ENCODE measurements at regions not wholly inside any gene's neighbourhood (a gene's known extent, or its start where the extent isn't known, plus 50 kb on each side); places are given as distances from the start of the nearest gene placed in this dataset.
"Not testable (repeated sequence)": the region's sequence is repeated elsewhere in the genome, so short reads cannot be mapped to it uniquely, and the experiment has no call there.

- Mint-ChIP-seq H3K4me1 (peaks cover 0 to 3% (median 0%) of the 10 kb centered on the region in 3 donors), H3K36me3 (no peaks in the 10 kb centered on the region), H3K27me3 (peaks cover 0 to 27% of the 10 kb centered on the region in 2 donors), H3K4me3 (no peak overlapping the region), H3K9me3 (no peaks in the 10 kb centered on the region), H3K27ac (no peak overlapping the region)
- Histone ChIP-seq H3K4me3 (ENCODE audit: control insufficient read depth in 1 of 2, extremely low read depth in 1 of 2, low read length in 1 of 2) (no peak overlapping the region), H3K36me3 (ENCODE audit: control insufficient read depth in 2 of 2, extremely low read depth in 1 of 2, insufficient read depth in 1 of 2, low read length in 1 of 2) (no peaks in the 10 kb centered on the region), H3K27ac (ENCODE audit: low read length) (no peak overlapping the region), H3K27me3 (replicated peaks in 1 of 2; ENCODE audit: control insufficient read depth in 2 of 2, extremely low read depth in 1 of 2, insufficient read depth in 2 of 2, low read length in 1 of 2) (no peaks in the 10 kb centered on the region), H3K4me1 (ENCODE audit: control insufficient read depth in 1 of 2, extremely low read depth in 1 of 2, insufficient read depth in 2 of 2, low read length in 2 of 2) (no peaks in the 10 kb centered on the region), H3K9me3 (no peaks in the 10 kb centered on the region)
- CTCF ChIA-PET: interaction anchor here (0.6 to 3.0 kb wide), 5 partner anchors 99 to 793 kb away, joined by 3 to 48 read pairs (median 4); no protein-coding TSS in a partner anchor
- POLR2A ChIA-PET: interaction anchor here in 1 of 2 donors (0.6 kb wide), 1 partner anchor 221 kb away, joined by 3 read pairs; no protein-coding TSS in a partner anchor
- ATAC-seq (replicated peaks in 1 of 4): no peak
- no CpG with 5 or more reads among the region's 3 CpGs for WGBS (ENCODE audit: insufficient coverage)
- no peak for DNase-seq
These were observed 143.4 kb upstream of the MED14 start for GRCh38 chrX:40878766-40879165.

DNA sequence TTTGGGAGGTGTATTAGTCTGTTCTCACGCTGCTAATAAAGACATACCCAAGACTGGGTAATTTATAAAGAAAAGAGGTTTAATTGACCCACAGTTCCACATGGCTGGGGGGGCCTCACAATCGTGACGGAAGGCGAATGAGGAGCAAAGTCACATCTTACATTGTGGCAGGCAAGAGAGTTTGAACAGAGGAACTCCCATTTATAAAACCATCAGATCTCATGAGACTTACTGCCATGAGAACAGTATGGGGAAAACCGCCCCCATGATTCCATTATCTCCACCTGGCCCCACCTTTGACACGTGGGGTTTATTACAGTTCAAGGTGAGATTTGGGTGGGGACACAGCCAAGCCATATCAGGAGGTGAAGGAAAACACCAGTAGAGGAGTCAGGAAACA lies 143.8 kb upstream of the MED14 start:
- not testable (repeated sequence) for H3K27me3 ChIP-seq (replicated peaks in 1 of 2; ENCODE audit: control insufficient read depth in 2 of 2, extremely low read depth in 1 of 2, insufficient read depth in 2 of 2, low read length in 1 of 2); H3K36me3 Mint-ChIP-seq; H3K9me3 ChIP-seq; H3K27ac ChIP-seq (ENCODE audit: low read length); H3K4me1 ChIP-seq (ENCODE audit: control insufficient read depth in 1 of 2, extremely low read depth in 1 of 2, insufficient read depth in 2 of 2, low read length in 2 of 2); H3K27ac Mint-ChIP-seq; H3K36me3 ChIP-seq (ENCODE audit: control insufficient read depth in 2 of 2, extremely low read depth in 1 of 2, insufficient read depth in 1 of 2, low read length in 1 of 2); H3K4me1 Mint-ChIP-seq; H3K4me3 ChIP-seq (ENCODE audit: control insufficient read depth in 1 of 2, extremely low read depth in 1 of 2, low read length in 1 of 2); H3K4me3 Mint-ChIP-seq; ATAC-seq (replicated peaks in 1 of 4); H3K9me3 Mint-ChIP-seq; DNase-seq
- POLR2A ChIA-PET: interaction anchor here in 1 of 2 donors (0.6 kb wide), 1 partner anchor 220 kb away, joined by 3 read pairs; no protein-coding TSS in a partner anchor
- CTCF ChIA-PET: interaction anchor here in 1 of 2 donors (3.0 kb wide), 1 partner anchor 237 kb away, joined by 48 read pairs; no protein-coding TSS in a partner anchor
- WGBS (ENCODE audit: insufficient coverage): no CpG with 5 or more reads among the region's 6 CpGs
- H3K27me3 Mint-ChIP-seq: peaks cover 0 to 27% of the 10 kb centered on the region in 2 donors

DNA sequence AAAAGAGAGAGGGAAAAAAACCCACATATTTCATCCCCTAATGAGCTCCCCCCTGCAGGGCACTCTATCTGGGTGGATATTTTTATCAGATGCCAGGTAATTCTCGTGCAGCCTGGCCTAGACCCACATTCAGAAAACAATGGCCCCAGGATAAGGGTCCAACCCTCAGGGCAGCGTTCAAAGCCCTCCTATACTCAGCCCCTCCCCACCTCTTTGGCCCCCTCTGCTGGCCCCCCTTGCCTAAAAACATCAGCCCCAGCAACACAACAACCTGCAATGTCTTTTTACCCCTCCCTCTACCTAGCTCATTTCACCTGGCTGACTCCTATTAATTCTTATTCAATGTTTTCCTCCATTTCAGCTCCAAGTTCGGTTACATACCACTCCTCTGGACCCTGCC lies 145.4 kb upstream of the MED14 start:
- H3K27ac ChIP-seq (ENCODE audit: low read length): no peak overlapping the region
- H3K27me3 ChIP-seq (replicated peaks in 1 of 2; ENCODE audit: control insufficient read depth in 2 of 2, extremely low read depth in 1 of 2, insufficient read depth in 2 of 2, low read length in 1 of 2): no peaks in the 10 kb centered on the region
- no peak overlapping the region for H3K27ac Mint-ChIP-seq
- no peak overlapping the region for H3K4me3 Mint-ChIP-seq
- ATAC-seq (replicated peaks in 1 of 4): no peak
- WGBS (ENCODE audit: insufficient coverage): no CpG with 5 or more reads among the region's 3 CpGs
- no peak for DNase-seq
- H3K9me3 Mint-ChIP-seq: no peaks in the 10 kb centered on the region
- peaks cover 0 to 3% (median 0%) of the 10 kb centered on the region in 3 donors for H3K4me1 Mint-ChIP-seq
- H3K9me3 ChIP-seq: no peaks in the 10 kb centered on the region
- no peak overlapping the region for H3K4me3 ChIP-seq (ENCODE audit: control insufficient read depth in 1 of 2, extremely low read depth in 1 of 2, low read length in 1 of 2)
- H3K36me3 ChIP-seq (ENCODE audit: control insufficient read depth in 2 of 2, extremely low read depth in 1 of 2, insufficient read depth in 1 of 2, low read length in 1 of 2): no peaks in the 10 kb centered on the region
- no peaks in the 10 kb centered on the region for H3K36me3 Mint-ChIP-seq
- H3K27me3 Mint-ChIP-seq: peaks cover 0 to 19% of the 10 kb centered on the region in 2 donors
- POLR2A ChIA-PET: no interaction called here
- CTCF ChIA-PET: interaction anchor here in 1 of 2 donors (0.6 kb wide), 1 partner anchor 235 kb away, joined by 4 read pairs; no protein-coding TSS in a partner anchor
- H3K4me1 ChIP-seq (ENCODE audit: control insufficient read depth in 1 of 2, extremely low read depth in 1 of 2, insufficient read depth in 2 of 2, low read length in 2 of 2): no peaks in the 10 kb centered on the region

GRCh38 chrX:40883021-40883619 lies 147.8 kb upstream of the MED14 start:
- H3K36me3 ChIP-seq (ENCODE audit: control insufficient read depth in 2 of 2, extremely low read depth in 1 of 2, insufficient read depth in 1 of 2, low read length in 1 of 2): no peaks in the 10 kb centered on the region
- WGBS (ENCODE audit: insufficient coverage): no CpG with 5 or more reads among the region's 7 CpGs
- peaks cover 0 to 2% (median 0%) of the 10 kb centered on the region in 3 donors for H3K4me1 Mint-ChIP-seq
- H3K36me3 Mint-ChIP-seq: no peaks in the 10 kb centered on the region
- no peak overlapping the region for H3K4me3 Mint-ChIP-seq
- no peaks in the 10 kb centered on the region for H3K9me3 ChIP-seq
- H3K27ac ChIP-seq (ENCODE audit: low read length): no peak overlapping the region
- ChIA-PET CTCF (no interaction called here), POLR2A (no interaction called here)
- H3K27me3 ChIP-seq (replicated peaks in 1 of 2; ENCODE audit: control insufficient read depth in 2 of 2, extremely low read depth in 1 of 2, insufficient read depth in 2 of 2, low read length in 1 of 2): no peaks in the 10 kb centered on the region
- H3K4me1 ChIP-seq (ENCODE audit: control insufficient read depth in 1 of 2, extremely low read depth in 1 of 2, insufficient read depth in 2 of 2, low read length in 2 of 2): no peaks in the 10 kb centered on the region
- no peak overlapping the region for H3K4me3 ChIP-seq (ENCODE audit: control insufficient read depth in 1 of 2, extremely low read depth in 1 of 2, low read length in 1 of 2)
- no peak for DNase-seq
- H3K27ac Mint-ChIP-seq: no peak overlapping the region
- H3K27me3 Mint-ChIP-seq: peaks cover 0 to 16% of the 10 kb centered on the region in 2 donors
- no peak for ATAC-seq (replicated peaks in 1 of 4)
- H3K9me3 Mint-ChIP-seq: no peaks in the 10 kb centered on the region

- ChIA-PET CTCF (no interaction called here), POLR2A (no interaction called here)
- no peaks in the 10 kb centered on the region for H3K27me3 ChIP-seq (replicated peaks in 1 of 2; ENCODE audit: control insufficient read depth in 2 of 2, extremely low read depth in 1 of 2, insufficient read depth in 2 of 2, low read length in 1 of 2)
- no peak for DNase-seq
- no peak overlapping the region for H3K27ac ChIP-seq (ENCODE audit: low read length)
- Mint-ChIP-seq H3K27me3 (peaks cover 0 to 14% of the 10 kb centered on the region in 2 donors), H3K4me3 (no peak overlapping the region), H3K9me3 (no peaks in the 10 kb centered on the region), H3K4me1 (peaks cover 0 to 5% (median 0%) of the 10 kb centered on the region in 3 donors), H3K27ac (no peak overlapping the region), H3K36me3 (no peaks in the 10 kb centered on the region)
- ATAC-seq (replicated peaks in 1 of 4): no peak
- WGBS (ENCODE audit: insufficient coverage): no CpG with 5 or more reads among the region's 4 CpGs
- H3K9me3 ChIP-seq: no peaks in the 10 kb centered on the region
- no peaks in the 10 kb centered on the region for H3K4me1 ChIP-seq (ENCODE audit: control insufficient read depth in 1 of 2, extremely low read depth in 1 of 2, insufficient read depth in 2 of 2, low read length in 2 of 2)
- H3K36me3 ChIP-seq (ENCODE audit: control insufficient read depth in 2 of 2, extremely low read depth in 1 of 2, insufficient read depth in 1 of 2, low read length in 1 of 2): no peaks in the 10 kb centered on the region
- H3K4me3 ChIP-seq (ENCODE audit: control insufficient read depth in 1 of 2, extremely low read depth in 1 of 2, low read length in 1 of 2): no peak overlapping the region
These were observed 150.6 kb upstream of the MED14 start for GRCh38 chrX:40885989-40886388.

DNA sequence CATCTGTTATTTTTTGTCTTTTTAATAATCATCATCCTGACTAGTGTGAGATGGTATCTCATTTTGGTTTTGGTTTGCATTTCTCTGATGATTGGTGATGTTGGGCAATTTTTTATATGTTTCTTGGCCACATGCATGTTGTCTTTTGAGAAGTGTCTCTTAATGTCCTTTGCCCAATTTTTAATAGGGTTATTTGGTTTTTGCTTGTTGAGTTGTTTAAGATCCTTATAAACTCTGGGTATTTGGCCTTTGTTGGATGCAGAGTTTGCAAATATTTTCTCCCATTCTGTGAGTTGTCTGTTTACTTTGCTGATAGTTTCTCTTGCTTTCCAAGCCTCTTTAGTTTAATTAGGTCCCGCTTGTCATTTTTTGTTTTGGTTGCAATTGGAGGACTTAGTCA lies 152.1 kb upstream of the MED14 start:
- Mint-ChIP-seq H3K36me3 (no peaks in the 10 kb centered on the region), H3K4me1 (peaks cover 0 to 5% (median 0%) of the 10 kb centered on the region in 3 donors), H3K9me3 (no peaks in the 10 kb centered on the region), H3K4me3 (no peak overlapping the region), H3K27me3 (peaks cover 0 to 12% of the 10 kb centered on the region in 2 donors), H3K27ac (no peak overlapping the region)
- no peak overlapping the region for H3K27ac ChIP-seq (ENCODE audit: low read length)
- H3K4me1 ChIP-seq (ENCODE audit: control insufficient read depth in 1 of 2, extremely low read depth in 1 of 2, insufficient read depth in 2 of 2, low read length in 2 of 2): no peaks in the 10 kb centered on the region
- ChIA-PET CTCF (no interaction called here), POLR2A (no interaction called here)
- ATAC-seq (replicated peaks in 1 of 4) (no peak), DNase-seq (no peak)
- no peaks in the 10 kb centered on the region for H3K27me3 ChIP-seq (replicated peaks in 1 of 2; ENCODE audit: control insufficient read depth in 2 of 2, extremely low read depth in 1 of 2, insufficient read depth in 2 of 2, low read length in 1 of 2)
- no CpG with 5 or more reads among the region's 1 CpG for WGBS (ENCODE audit: insufficient coverage)
- no peak overlapping the region for H3K4me3 ChIP-seq (ENCODE audit: control insufficient read depth in 1 of 2, extremely low read depth in 1 of 2, low read length in 1 of 2)
- H3K36me3 ChIP-seq (ENCODE audit: control insufficient read depth in 2 of 2, extremely low read depth in 1 of 2, insufficient read depth in 1 of 2, low read length in 1 of 2): no peaks in the 10 kb centered on the region
- no peaks in the 10 kb centered on the region for H3K9me3 ChIP-seq
